ENCODE measurements at regions not wholly inside any gene's neighbourhood (a gene's known extent, or its start where the extent isn't known, plus 50 kb on each side); places are given as distances from the start of the nearest gene placed in this dataset.
"Not testable (repeated sequence)": the region's sequence is repeated elsewhere in the genome, so short reads cannot be mapped to it uniquely, and the experiment has no call there.

DNA sequence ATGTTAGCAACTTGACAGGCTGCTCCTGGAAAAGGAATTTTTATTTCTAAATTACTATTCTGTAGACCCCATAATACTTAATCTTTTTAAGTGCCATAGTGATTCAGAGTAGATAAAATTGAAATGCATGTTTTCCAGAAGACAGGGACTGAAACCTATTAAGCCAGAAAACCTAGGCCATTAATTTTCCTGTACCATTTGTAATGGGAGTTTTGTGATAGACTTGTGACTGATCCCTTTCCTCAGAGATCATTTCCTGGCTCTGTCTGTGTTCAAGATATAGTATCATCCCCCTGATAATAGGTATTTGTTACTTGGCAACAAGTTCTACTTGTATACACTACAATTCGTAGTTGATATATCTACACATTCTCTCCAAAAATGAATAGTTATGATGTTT lies 1609.8 kb downstream of the AMY1C start:
- DNase-seq (ENCODE audit: low spot score), result no peak

- DNase-seq (ENCODE audit: low spot score), result no peak
Observed at GRCh38 chr1:105362438-105362837, 1612.7 kb downstream of the AMY1C start.

- DNase-seq (ENCODE audit: low spot score), result no peak
Observed at GRCh38 chr1:105368446-105368845, 1618.7 kb downstream of the AMY1C start.

DNA sequence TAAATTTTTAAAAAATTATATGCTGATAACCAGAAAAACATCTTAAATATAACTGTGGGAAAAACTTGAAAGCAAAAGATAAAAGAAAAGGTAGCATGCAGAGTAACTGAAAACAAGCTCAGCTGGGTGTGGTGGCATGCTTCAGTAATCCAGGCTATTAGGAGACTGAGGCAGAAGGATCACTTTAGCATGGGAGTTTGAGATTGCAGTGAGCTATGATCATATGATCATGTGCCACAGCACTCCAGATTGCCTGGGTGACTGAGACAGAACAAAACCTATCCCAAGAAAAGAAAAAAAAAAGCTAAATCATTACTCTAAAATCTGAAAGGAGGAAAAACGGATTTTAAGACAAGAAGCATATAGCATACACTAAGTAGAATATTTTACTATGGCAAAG lies 1624.0 kb downstream of the AMY1C start:
- DNase-seq (ENCODE audit: low spot score), result no peak

DNA sequence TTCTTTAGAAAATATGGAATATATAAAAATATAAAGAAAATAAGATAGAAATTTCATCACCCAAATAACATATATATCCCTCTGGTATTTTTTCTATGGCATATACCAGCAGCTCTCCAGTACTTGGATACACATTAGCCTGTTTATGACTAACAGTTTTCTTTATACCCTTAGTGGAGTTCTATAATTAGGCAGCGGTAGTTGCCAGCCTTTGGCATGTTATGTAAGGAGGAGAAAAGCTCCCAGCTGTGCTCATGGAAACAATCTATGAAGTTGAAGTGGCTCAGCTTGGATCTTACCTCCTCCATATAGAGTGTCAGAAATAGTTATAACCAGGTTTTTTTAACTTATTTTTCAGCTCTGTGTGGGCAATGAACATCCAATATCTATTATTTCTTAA lies 1636.8 kb downstream of the AMY1C start:
- DNase-seq (ENCODE audit: low spot score), result no peak

- no peak for DNase-seq (ENCODE audit: low spot score)
Observed at GRCh38 chr1:105396001-105396400, 1646.3 kb downstream of the AMY1C start.

DNA sequence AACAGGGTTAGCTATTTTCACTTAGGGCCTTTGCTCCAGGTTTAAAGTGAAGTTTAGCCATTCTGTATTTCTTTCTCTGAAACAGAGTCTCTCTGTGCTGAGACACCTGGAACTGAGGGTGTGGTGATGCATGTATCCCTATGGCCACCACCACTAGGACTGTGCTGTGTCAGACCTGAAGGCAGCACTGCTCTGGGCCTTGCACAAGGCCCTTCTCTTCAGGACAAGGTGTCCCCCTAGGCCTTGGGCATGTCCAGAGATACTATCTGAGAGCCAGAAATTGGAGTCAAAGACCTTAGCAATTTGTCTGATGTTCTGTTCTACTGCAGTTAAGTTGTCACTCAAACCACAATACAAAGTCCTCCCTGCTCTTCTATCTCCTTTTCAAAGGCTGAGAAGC lies 1649.2 kb downstream of the AMY1C start:
- DNase-seq (ENCODE audit: low spot score), result no peak

- DNase-seq (ENCODE audit: low spot score), result no peak
Observed at GRCh38 chr1:105399716-105400115, 1650.0 kb downstream of the AMY1C start.

GRCh38 chr1:105416261-105416660 lies 1640.2 kb upstream of the PRMT6 start:
- no peak for DNase-seq (ENCODE audit: low spot score)

GRCh38 chr1:105419030-105419429 lies 1637.4 kb upstream of the PRMT6 start:
- no peak for DNase-seq (ENCODE audit: low spot score)

GRCh38 chr1:105427543-105427942 lies 1628.9 kb upstream of the PRMT6 start:
- no peak for DNase-seq (ENCODE audit: low spot score)

- DNase-seq (ENCODE audit: low spot score), result no peak
Observed at GRCh38 chr1:105436589-105437259, 1619.8 kb upstream of the PRMT6 start.

DNA sequence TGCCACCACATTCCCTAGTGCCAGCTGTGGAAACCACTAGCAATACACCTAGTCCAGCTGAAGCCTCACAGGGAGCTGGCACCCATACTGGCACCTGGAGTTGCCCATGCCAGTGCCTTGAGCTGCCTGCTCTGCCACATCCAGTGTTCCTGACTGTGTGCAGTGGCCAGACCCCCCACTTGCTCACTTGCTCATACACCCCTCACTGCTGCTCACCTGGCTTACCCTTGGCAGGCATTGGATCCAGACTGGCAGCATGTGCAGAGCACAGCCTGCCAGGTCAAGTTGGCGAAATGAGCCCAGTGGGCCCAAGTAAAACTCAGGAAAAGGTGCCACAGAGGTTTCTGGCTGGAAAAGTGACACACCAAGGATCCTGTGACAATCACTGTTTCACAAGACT lies 1618.6 kb upstream of the PRMT6 start:
- DNase-seq (ENCODE audit: low spot score), result no peak

DNA sequence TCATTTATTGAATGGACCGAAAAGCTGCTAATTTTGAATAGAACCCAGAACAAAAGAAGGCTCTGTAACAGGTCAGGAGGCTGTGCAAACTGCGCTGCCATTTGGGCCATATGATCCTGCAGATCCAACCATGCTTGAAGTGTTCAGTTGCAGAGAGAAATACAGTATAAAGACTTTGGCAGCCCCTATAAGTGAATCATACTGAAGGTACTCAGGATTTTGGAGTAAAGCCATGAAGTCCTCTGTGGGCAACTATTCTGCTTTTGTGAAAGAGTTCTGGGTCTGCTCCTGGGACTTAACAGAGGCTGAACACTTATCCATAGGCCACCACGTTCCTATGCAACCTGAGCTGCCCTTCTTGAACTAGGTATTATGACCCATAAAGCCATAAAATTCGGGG lies 1613.6 kb upstream of the PRMT6 start:
- DNase-seq (ENCODE audit: low spot score), result no peak

DNA sequence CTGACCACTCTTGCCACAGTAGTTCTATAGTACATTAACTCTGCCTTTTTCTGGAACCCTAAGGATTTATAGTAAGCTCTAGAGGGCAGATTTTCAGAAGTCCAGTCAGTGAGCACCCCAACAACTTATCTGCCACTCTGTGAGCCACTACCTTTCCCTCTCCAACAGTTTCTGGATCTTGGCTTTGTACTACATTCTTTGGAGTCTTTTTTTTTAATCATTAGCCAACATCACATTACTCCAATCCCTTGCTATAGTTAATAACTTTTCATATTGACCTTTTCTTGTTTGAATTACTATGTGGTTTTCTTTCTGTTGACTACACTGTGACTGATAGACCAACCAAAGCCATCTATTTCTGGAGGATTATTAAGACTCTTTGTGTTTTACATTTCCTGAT lies 1596.7 kb upstream of the PRMT6 start:
- no peak for DNase-seq (ENCODE audit: low spot score)

DNA sequence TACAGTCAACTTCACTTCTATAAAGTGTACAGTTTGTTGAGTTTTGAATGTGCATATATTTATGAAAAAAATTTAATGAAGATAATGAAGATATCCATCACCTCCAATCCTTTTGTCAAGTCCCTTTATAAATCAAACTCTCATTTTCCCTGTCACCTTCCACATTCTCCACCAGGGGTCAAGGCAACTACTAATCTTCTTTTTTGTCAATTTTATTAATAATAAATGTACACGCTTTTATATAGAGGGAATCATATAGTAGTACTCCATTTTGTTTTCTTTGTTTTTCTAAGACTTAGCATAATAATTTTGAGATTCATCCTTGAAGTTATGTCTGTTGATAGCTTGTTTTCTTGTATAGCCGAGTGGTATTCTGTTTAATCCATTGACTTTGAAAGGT lies 1594.2 kb upstream of the PRMT6 start:
- no peak for DNase-seq (ENCODE audit: low spot score)

GRCh38 chr1:105467549-105467948 lies 1588.9 kb upstream of the PRMT6 start:
- DNase-seq (ENCODE audit: low spot score), result no peak

DNA sequence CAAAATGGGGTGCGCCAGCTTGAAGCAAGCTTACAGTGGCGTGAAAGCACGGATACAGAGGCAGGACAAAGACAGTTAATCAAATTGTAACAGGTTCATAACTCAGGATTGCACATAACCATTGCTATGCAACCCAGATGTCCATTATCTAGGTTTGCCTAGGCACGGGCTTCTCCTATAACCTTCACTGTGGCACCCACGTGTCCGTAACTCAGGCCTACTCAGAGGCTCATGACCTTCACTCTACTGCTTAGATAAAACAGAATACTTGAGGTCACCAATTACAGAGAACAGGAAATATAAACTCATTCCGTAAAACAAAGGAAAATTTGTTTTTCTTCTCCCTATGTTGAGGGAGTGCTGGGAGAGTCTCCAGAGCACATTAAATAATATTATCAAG lies 1585.9 kb upstream of the PRMT6 start:
- not testable (repeated sequence) for DNase-seq (ENCODE audit: low spot score)

DNA sequence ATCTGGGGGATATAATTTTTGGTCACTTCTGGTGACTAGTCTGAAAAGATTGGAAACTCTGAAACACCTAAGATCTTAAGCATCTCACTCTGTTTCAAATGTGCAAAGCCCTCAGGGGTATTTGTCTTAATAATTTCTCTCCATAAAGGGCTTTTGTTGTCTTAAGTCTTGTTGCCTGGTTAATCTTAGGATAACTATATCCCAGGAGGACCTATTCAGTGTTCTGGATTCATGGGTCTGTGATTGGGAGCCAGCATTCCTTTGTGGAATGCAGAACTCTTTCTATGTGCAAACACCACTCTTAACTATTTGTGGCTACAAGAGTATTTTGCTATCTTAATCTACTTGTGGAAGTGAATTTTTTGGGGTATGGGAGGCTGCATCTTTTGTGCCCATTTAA lies 1573.0 kb upstream of the PRMT6 start:
- no peak for DNase-seq (ENCODE audit: low spot score)

GRCh38 chr1:105485207-105485606 lies 1571.3 kb upstream of the PRMT6 start:
- no peak for DNase-seq (ENCODE audit: low spot score)

DNA sequence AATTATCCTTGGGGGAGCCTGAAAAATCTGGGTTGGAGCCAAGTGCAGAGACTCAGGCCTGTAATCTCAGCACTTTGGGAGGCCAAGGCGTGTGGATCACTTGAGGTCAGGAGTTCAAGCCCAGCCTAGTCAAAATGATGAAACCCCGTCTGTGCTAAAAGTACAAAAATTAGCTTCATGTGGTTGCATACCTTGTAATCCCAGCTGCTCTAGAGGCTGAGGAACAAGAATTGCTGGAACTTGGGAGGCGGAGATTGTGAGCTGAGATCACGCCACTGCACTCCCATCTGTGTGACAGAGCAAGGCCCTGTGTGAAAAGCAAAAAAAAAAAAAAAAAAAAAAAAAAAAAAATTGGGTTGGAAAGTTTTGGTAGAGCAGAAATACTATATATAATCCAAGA lies 1563.6 kb upstream of the PRMT6 start:
- DNase-seq (ENCODE audit: low spot score), result no peak

GRCh38 chr1:105516068-105516467 lies 1540.4 kb upstream of the PRMT6 start:
- DNase-seq (ENCODE audit: low spot score), result no peak

- no peak for DNase-seq (ENCODE audit: low spot score)
Observed at GRCh38 chr1:105533996-105534395, 1522.5 kb upstream of the PRMT6 start.

GRCh38 chr1:105544475-105544874 lies 1512.0 kb upstream of the PRMT6 start:
- no peak for DNase-seq (ENCODE audit: low spot score)
